ENCODE measurements at regions not wholly inside any gene's neighbourhood (a gene's known extent, or its start where the extent isn't known, plus 50 kb on each side); places are given as distances from the start of the nearest gene placed in this dataset.

- Histone ChIP-seq H3K27me3 (ENCODE audit: insufficient read depth, low read depth, low read length) (no peaks in the 10 kb centered on the region), H3K9ac (ENCODE audit: low read length) (no peak overlapping the region), H3K9me3 (ENCODE audit: low read length) (no peaks in the 10 kb centered on the region), H3K4me3 (ENCODE audit: low read length) (no peak overlapping the region), H3F3A (ENCODE audit: insufficient read depth, low read length, poor library complexity, severe bottlenecking) (no peaks in the 10 kb centered on the region), H3K36me3 (ENCODE audit: insufficient read depth, low read length) (no peaks in the 10 kb centered on the region), H3K27ac (ENCODE audit: low read length) (no peak overlapping the region), H3K79me2 (replicated peaks; ENCODE audit: insufficient read depth, low read length) (no peaks in the 10 kb centered on the region), H2AFZ (ENCODE audit: low read depth, low read length) (no peak overlapping the region), H3K9me2 (ENCODE audit: insufficient read depth, low read length) (no peaks in the 10 kb centered on the region), H3K4me2 (ENCODE audit: low read length) (no peak overlapping the region), H4K20me1 (ENCODE audit: insufficient read depth) (no peaks in the 10 kb centered on the region)
- TF ChIP-seq TAF1 (IDR thresholded peaks at IDR 0.05; ENCODE audit: low read depth) (no peak), CTCF (IDR thresholded peaks at IDR 0.05; ENCODE audit: poor library complexity, severe bottlenecking) (no peak), MXI1 (conservative IDR thresholded peaks at IDR 0.05; ENCODE audit: poor library complexity, severe bottlenecking) (no peak), POLR2AphosphoS5 (IDR thresholded peaks at IDR 0.05) (no peak), RAD21 (conservative IDR thresholded peaks at IDR 0.05) (no peak), EP300 (conservative IDR thresholded peaks at IDR 0.05; ENCODE audit: poor library complexity, severe bottlenecking) (no peak), EZH2 (IDR thresholded peaks at IDR 0.05; ENCODE audit: borderline replicate concordance, insufficient read depth, low read length, poor library complexity, severe bottlenecking) (no peak), SMC3 (conservative IDR thresholded peaks at IDR 0.05; ENCODE audit: poor library complexity) (no peak), REST (IDR thresholded peaks at IDR 0.05; ENCODE audit: borderline replicate concordance) (no peak)
Observed at GRCh38 chr11:116114198-116114651, 610.0 kb upstream of the CADM1 start.

DNA sequence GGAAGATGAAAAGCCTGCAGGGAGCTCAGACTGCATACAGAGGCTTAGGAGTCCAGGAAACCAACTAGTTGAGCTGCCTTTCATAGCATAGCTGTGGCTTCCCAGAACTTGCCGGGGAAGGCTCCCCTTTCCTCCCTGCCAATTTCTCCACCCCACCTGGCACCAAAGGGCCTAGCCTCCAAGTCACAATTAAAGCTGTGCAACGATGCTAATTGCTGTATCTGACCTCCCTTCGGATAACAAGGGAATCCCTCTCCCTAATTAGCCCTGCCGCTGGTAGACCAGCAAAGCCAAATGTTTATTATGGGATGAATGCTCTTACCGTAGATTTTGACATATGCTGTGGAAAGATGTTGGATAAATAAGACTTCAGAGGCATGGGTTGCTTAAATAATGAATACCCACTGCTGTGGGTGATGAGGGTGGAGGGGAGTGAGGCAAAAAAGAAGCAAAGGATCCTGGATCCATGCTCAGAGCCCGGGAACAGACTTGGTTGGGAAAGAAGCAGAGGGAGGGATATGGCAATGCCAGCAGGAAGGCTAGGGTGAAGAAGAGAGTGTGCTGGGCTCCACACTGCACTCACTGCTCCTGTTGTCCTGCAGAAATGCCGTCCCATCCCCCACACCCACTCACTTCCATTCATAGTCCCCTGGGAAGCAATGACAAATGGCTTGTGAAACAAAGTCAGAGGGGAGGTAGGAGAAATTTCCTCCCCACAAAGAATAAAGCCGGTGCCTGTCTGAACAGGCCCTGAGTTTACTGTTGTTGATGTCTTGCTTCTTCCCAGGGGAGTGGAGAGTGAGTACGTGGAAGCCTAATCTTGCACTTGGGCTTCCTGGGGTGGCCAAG is 608.1 kb upstream of the CADM1 start:
- TF ChIP-seq EP300 (conservative IDR thresholded peaks at IDR 0.05; ENCODE audit: poor library complexity, severe bottlenecking) (no peak), SMC3 (conservative IDR thresholded peaks at IDR 0.05; ENCODE audit: poor library complexity) (no peak), MXI1 (conservative IDR thresholded peaks at IDR 0.05; ENCODE audit: poor library complexity, severe bottlenecking) (no peak), EZH2 (IDR thresholded peaks at IDR 0.05; ENCODE audit: borderline replicate concordance, insufficient read depth, low read length, poor library complexity, severe bottlenecking) (no peak), POLR2AphosphoS5 (IDR thresholded peaks at IDR 0.05) (no peak), TAF1 (IDR thresholded peaks at IDR 0.05; ENCODE audit: low read depth) (no peak), CTCF (IDR thresholded peaks at IDR 0.05; ENCODE audit: poor library complexity, severe bottlenecking) (no peak), REST (IDR thresholded peaks at IDR 0.05; ENCODE audit: borderline replicate concordance) (no peak), RAD21 (conservative IDR thresholded peaks at IDR 0.05) (no peak)
- Histone ChIP-seq H2AFZ (ENCODE audit: low read depth, low read length) (no peak overlapping the region), H3K9me2 (ENCODE audit: insufficient read depth, low read length) (no peaks in the 10 kb centered on the region), H3K36me3 (ENCODE audit: insufficient read depth, low read length) (no peaks in the 10 kb centered on the region), H3K9me3 (ENCODE audit: low read length) (no peaks in the 10 kb centered on the region), H3K79me2 (replicated peaks; ENCODE audit: insufficient read depth, low read length) (no peaks in the 10 kb centered on the region), H3K27ac (ENCODE audit: low read length) (no peak overlapping the region), H3K9ac (ENCODE audit: low read length) (no peak overlapping the region), H3F3A (ENCODE audit: insufficient read depth, low read length, poor library complexity, severe bottlenecking) (no peaks in the 10 kb centered on the region), H3K4me2 (ENCODE audit: low read length) (no peak overlapping the region), H3K4me3 (ENCODE audit: low read length) (no peak overlapping the region), H3K27me3 (ENCODE audit: insufficient read depth, low read depth, low read length) (no peaks in the 10 kb centered on the region), H4K20me1 (ENCODE audit: insufficient read depth) (no peaks in the 10 kb centered on the region)

All from neural cell (in vitro differentiated cells).